ENCODE measurements at regions not wholly inside any gene's neighbourhood (a gene's known extent, or its start where the extent isn't known, plus 50 kb on each side); places are given as distances from the start of the nearest gene placed in this dataset.

DNA sequence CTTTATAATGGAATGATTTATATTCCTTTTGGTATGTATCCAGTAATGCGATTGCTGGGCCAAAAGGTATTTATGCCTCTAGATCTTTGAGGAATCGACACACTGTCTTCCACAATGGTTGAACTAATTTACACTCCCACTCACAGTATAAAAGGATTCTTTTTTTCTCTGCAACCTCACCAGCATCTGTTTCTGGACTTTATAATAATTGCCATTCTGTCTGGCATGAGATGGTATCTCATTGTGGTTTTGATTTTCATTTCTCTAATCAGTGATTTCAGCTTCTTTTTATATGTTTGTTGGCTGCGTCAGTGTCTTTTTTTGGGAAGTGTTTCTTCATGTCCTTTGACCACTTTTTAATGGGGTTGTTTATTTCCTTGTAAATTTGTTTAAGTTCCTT is 679.3 kb downstream of the JRKL start:
- TF ChIP-seq MAX (IDR thresholded peaks at IDR 0.05) (no peak), CHD2 (IDR thresholded peaks at IDR 0.05; ENCODE audit: low read length, partially characterized antibody) (no peak)

Measured in A549 (cell line).